SU-DHL-6 (cell line): ENCODE measurements at regions not wholly inside any gene's neighbourhood (a gene's known extent, or its start where the extent isn't known, plus 50 kb on each side); places are given as distances from the start of the nearest gene placed in this dataset.

Experiments used
- CTCF ChIP-seq: fragments of 200-600 bp; sonication (generic); IDR thresholded peaks from one replicate; pipeline ENCODE4 v1.5.1; 2017; ENCODE audit warnings: antibody characterized with exemption, mild to moderate bottlenecking, low read length, moderate library complexity; ENCODE audit not compliant: insufficient read depth, poor library complexity, severe bottlenecking
- EZH2phosphoT487 ChIP-seq: fragments of 200-600 bp; sonication (generic), shearing (Covaris generic); conservative IDR thresholded peaks from 2 replicates; pipeline ENCODE4 v1.6.1; 2018; ENCODE audit warnings: mild to moderate bottlenecking, antibody characterized with exemption, low read length, moderate library complexity, mixed read lengths

GRCh38 chr5:93299681-93300308, 281.2 kb downstream of the NR2F1-AS1 start:
- no peak for TF ChIP-seq CTCF
- no peak for TF ChIP-seq EZH2phosphoT487
